ENCODE measurements at regions not wholly inside any gene's neighbourhood (a gene's known extent, or its start where the extent isn't known, plus 50 kb on each side); places are given as distances from the start of the nearest gene placed in this dataset.

DNA sequence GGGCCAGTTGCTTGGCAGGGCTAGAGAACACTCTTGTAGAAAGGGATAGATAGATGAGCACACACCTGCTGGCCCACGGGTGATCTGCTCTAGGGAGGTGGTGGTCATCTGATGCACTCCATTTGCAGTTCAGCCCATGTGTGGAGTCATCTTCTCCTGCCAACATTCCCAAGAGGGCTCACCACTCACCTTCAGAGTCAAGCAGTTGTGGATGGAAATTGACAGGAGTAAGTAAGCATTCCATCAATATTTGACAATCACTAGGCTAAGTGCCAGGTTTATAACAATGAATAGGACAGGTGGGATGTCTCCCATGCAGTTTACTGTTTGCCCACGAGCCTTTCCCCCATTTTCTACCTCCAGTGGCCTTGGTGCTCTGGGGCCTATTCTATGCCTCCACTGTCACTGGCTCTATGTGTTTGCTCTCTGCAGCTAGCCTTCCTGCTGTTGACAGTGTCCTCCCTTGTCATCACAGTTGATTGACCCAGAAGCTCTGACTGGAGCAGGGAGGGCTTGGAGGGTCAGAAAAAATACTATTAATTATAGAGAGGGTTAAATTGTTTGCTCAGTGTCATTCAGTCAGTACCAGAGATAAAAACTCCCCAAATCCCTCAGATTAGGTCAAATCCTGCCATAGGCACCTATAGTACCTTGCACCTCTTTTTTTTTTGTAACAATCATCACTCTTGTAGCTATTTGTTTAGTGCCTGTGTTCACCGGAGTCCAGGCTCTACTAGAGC is 134.6 kb upstream of the PZP start (continued):
- TF ChIP-seq, protein P1, sequence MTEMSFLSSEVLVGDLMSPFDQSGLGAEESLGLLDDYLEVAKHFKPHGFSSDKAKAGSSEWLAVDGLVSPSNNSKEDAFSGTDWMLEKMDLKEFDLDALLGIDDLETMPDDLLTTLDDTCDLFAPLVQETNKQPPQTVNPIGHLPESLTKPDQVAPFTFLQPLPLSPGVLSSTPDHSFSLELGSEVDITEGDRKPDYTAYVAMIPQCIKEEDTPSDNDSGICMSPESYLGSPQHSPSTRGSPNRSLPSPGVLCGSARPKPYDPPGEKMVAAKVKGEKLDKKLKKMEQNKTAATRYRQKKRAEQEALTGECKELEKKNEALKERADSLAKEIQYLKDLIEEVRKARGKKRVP (CRISPR knock-in tag; IDR thresholded peaks at IDR 0.05): no peak
- TF ChIP-seq, protein P2, sequence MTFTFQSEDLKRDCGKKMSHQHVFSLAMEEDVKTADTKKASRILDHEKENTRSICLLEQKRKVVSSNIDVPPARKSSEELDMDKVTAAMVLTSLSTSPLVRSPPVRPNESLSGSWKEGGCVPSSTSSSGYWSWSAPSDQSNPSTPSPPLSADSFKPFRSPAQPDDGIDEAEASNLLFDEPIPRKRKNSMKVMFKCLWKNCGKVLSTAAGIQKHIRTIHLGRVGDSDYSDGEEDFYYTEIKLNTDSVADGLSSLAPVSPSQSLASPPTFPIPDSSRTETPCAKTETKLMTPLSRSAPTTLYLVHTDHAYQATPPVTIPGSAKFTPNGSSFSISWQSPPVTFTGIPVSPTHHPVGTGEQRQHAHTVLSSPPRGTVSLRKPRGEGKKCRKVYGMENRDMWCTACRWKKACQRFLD (CRISPR knock-in tag; IDR thresholded peaks at IDR 0.05; ENCODE audit: borderline replicate concordance): no peak
- no peak for TF ChIP-seq NCOA5 (CRISPR knock-in tag; IDR thresholded peaks at IDR 0.05)
- TF ChIP-seq, protein P3, sequence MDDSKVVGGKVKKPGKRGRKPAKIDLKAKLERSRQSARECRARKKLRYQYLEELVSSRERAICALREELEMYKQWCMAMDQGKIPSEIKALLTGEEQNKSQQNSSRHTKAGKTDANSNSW (CRISPR knock-in tag; IDR thresholded peaks at IDR 0.05; ENCODE audit: borderline replicate concordance): no peak
- peak; percentile 38; the same call in 1 of the 2 replicates for TF ChIP-seq MXD4 (CRISPR knock-in tag; IDR thresholded peaks at IDR 0.05)
- TF ChIP-seq, protein P4, sequence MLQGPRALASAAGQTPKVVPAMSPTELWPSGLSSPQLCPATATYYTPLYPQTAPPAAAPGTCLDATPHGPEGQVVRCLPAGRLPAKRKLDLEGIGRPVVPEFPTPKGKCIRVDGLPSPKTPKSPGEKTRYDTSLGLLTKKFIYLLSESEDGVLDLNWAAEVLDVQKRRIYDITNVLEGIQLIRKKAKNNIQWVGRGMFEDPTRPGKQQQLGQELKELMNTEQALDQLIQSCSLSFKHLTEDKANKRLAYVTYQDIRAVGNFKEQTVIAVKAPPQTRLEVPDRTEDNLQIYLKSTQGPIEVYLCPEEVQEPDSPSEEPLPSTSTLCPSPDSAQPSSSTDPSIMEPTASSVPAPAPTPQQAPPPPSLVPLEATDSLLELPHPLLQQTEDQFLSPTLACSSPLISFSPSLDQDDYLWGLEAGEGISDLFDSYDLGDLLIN (CRISPR knock-in tag; IDR thresholded peaks at IDR 0.05; ENCODE audit: borderline replicate concordance): no peak
- TF ChIP-seq NFIB (CRISPR knock-in tag; IDR thresholded peaks at IDR 0.05; ENCODE audit: borderline replicate concordance): no peak
- no peak for TF ChIP-seq SNAPC2 (CRISPR knock-in tag; IDR thresholded peaks at IDR 0.05)
- TF ChIP-seq ZNF773 (CRISPR knock-in tag; IDR thresholded peaks at IDR 0.05; ENCODE audit: borderline replicate concordance): no peak
- no peak for TF ChIP-seq ZZZ3 (CRISPR knock-in tag; IDR thresholded peaks at IDR 0.05; ENCODE audit: borderline replicate concordance)
- no peak for TF ChIP-seq ZNF510 (CRISPR knock-in tag; IDR thresholded peaks at IDR 0.05; ENCODE audit: low read depth)
- TF ChIP-seq, protein P5, sequence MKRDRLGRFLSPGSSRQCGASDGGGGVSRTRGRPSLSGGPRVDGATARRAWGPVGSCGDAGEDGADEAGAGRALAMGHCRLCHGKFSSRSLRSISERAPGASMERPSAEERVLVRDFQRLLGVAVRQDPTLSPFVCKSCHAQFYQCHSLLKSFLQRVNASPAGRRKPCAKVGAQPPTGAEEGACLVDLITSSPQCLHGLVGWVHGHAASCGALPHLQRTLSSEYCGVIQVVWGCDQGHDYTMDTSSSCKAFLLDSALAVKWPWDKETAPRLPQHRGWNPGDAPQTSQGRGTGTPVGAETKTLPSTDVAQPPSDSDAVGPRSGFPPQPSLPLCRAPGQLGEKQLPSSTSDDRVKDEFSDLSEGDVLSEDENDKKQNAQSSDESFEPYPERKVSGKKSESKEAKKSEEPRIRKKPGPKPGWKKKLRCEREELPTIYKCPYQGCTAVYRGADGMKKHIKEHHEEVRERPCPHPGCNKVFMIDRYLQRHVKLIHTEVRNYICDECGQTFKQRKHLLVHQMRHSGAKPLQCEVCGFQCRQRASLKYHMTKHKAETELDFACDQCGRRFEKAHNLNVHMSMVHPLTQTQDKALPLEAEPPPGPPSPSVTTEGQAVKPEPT (CRISPR knock-in tag; IDR thresholded peaks at IDR 0.05; ENCODE audit: low read depth): no peak
- peak; percentile 35; the same call in 1 of the 2 replicates for TF ChIP-seq CHD4 (IDR thresholded peaks at IDR 0.05; ENCODE audit: borderline replicate concordance, low read length)
- TF ChIP-seq, protein P6, sequence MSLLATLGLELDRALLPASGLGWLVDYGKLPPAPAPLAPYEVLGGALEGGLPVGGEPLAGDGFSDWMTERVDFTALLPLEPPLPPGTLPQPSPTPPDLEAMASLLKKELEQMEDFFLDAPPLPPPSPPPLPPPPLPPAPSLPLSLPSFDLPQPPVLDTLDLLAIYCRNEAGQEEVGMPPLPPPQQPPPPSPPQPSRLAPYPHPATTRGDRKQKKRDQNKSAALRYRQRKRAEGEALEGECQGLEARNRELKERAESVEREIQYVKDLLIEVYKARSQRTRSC (CRISPR knock-in tag; IDR thresholded peaks at IDR 0.05; ENCODE audit: low read depth): no peak
- peak; percentile 50; the same call in 1 of the 2 replicates for TF ChIP-seq HNF4A (CRISPR knock-in tag; IDR thresholded peaks at IDR 0.05)
- no peak for TF ChIP-seq ZNF160 (CRISPR knock-in tag; IDR thresholded peaks at IDR 0.05)
- TF ChIP-seq KDM6A (CRISPR knock-in tag; IDR thresholded peaks at IDR 0.05; ENCODE audit: low read depth): peak; percentile 70; the same call in 1 of the 2 replicates
- TF ChIP-seq HHEX (CRISPR knock-in tag; IDR thresholded peaks at IDR 0.05): no peak
- no peak for TF ChIP-seq RBM39 (IDR thresholded peaks at IDR 0.05; ENCODE audit: low read depth, low read length, poor library complexity, severe bottlenecking)
- no peak for TF ChIP-seq ZNF367 (CRISPR knock-in tag; IDR thresholded peaks at IDR 0.05; ENCODE audit: borderline replicate concordance)
- no peak for TF ChIP-seq FOXC1 (CRISPR knock-in tag; IDR thresholded peaks at IDR 0.05; ENCODE audit: borderline replicate concordance)
- no peak for TF ChIP-seq MTF1 (CRISPR knock-in tag; IDR thresholded peaks at IDR 0.05)
- peak; percentile 79 for TF ChIP-seq ZFY (CRISPR knock-in tag; IDR thresholded peaks at IDR 0.05)
